HUDEP-2 (cell line): ENCODE measurements at regions not wholly inside any gene's neighbourhood (a gene's known extent, or its start where the extent isn't known, plus 50 kb on each side); places are given as distances from the start of the nearest gene placed in this dataset.

Experiments used
- DNase-seq, 76 experiments: peaks; one replicate each; lab custom pipeline; 2025; ENCODE audit not compliant: unreplicated experiment in 76 of 76; lab: John Stamatoyannopoulos, UW

DNA sequence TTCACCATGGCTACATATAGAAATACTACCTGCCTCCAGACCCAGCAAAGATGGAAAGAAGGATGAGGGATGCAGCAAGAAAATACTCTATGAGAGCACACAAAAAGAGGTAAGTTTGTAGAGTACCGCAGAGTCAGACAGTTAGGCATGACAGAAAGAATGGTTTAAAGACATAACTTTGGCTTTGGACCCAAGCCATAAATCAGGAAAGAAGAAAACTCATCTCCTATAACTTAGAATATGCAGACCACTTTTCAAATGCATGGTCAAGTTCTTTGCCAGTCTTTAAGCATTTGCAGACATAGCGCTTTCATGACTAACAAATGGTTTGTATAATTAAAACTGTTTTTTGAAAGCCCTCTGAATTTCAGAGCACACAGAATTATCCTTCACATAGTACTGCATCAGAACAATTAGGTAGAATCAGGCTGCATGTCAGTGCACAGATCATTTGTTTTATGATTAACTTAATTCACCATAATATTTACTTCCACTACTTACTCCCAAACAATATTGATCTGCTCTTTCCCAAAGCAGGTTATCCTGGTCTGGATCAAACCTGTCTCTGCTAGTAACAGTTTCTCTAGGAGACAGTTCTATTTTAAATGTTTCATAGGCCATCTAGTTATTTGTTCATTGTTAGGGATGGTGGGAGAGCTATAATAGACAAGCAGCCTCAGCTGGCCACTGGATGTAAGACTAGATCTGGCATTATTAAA, 280.7 kb upstream of the NR5A2 start:
- no peak for DNase-seq

DNA sequence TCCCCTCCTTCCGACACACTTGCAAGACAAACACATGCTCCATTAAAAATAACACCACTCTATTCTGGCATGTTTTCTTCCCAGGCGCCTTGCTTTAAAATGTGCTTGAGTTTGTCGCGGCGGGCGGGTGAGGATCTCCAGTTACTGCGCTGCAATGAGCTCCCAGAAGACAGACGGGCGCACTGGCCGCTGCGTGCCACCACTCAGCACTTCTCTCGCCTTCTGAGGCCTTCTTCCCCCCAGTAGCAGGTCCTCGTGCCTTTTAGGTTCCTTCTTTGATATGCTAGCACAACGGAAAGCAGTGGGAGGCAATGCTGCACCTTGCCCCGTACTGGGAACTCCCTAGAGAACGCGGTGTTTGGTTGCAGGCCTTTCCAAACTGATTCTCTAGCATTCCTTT, 279.5 kb upstream of the NR5A2 start:
- DNase-seq: no peak

DNA sequence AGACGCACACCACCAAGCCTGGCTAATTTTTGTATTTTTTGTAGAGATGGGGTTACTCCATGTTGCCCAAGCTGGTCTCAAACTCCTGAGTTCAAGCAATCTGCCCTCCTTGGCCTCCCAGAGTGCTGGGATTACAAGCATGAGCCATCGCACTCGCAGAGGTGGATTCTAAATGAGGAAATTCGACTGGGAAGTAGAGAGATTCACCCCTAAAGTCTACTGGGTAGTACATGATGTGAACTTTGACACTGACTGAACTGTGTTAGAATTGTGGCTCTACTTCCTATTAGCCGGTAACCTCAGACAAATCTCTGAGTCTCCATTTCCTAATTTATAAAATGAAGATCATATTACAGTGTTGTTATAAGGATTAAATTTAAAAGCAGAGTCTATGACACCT, 276.0 kb upstream of the NR5A2 start:
- no peak for DNase-seq

DNA sequence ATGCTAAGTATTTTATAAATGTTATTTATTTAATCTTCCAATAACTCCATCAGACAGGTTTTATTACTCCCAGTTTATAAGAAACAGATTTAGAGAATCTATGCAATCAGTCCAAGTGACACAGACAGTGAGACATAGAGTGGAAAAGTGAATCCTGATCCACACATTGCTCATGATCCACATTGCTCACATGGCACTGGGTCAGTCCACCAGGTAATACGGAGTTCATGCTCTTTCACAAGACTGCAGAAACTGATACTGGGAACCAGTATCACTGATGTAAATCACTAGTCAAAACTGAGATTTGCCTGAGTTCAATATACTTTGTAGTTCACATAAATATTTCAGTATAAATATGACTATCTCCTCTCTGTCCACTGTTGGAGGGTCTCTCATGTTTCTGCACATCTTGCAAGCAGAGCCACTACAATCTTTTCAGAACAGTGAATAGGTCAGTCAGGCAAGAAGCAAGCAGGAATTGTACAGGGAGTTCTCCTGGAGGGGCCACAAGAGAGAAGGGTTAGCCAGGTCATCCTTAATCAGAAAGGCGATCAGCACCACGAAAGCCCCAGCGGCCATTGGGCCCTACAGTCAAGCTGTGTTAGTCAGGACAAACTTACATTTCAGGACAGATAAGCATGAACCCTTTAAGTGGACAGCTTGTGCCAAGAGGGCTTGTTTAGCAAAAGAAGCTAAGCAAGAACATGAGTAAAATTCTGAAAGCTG, 275.4 kb upstream of the NR5A2 start:
- no peak for DNase-seq

DNA sequence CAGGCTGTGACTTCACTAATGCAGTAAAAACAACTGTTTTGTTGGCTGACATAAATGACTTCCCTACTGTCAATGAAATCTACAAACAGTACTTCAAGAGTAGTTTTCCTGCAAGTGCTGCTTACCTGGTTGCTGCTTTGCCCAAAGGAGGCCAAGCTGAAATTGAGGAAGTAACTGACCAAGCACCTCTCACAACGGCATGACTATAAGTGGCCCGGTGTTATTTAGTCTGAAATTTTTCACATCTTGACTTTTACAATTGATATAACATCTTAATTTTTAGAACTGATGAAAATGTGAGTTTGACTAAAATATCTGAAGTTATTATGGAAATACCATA, 274.9 kb upstream of the NR5A2 start:
- no peak for DNase-seq

DNA sequence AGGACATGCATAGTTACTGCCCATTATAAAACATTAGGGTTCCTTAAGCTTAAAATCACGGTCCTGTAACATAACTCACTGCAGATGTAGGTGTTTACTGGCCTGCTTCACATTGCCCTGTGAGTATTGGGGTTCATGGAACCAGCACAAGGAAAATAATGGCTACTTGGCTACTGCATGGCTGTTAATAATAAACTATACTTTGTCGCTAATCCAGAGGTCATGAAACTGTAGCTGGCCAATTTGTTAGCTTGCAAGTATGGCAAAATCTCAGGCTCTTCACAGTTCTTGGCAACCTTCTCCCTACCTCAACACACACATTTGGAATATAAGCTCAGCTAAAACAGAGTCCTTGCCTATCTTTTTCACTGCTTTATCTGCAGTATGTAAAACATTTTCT, 274.0 kb upstream of the NR5A2 start:
- DNase-seq: no peak

DNA sequence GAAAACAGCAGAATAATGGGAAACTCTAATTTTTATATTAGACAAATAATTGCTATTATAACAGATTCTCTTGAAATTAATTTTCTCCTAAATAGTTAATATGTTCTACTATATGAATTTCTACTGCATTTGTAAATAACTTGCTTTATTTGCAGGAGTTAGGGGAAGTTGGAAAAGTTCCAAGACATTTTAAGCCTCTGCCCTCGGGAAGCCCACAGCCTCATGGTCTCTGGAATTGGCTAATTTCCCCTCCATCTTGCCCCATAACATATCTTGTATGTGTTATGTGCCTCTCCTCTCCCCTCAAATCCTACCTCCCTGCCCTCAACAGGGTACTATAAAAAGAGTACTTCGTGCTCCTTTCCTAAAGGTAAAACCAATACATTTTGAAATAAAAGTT, 271.4 kb upstream of the NR5A2 start:
- DNase-seq: no peak

DNA sequence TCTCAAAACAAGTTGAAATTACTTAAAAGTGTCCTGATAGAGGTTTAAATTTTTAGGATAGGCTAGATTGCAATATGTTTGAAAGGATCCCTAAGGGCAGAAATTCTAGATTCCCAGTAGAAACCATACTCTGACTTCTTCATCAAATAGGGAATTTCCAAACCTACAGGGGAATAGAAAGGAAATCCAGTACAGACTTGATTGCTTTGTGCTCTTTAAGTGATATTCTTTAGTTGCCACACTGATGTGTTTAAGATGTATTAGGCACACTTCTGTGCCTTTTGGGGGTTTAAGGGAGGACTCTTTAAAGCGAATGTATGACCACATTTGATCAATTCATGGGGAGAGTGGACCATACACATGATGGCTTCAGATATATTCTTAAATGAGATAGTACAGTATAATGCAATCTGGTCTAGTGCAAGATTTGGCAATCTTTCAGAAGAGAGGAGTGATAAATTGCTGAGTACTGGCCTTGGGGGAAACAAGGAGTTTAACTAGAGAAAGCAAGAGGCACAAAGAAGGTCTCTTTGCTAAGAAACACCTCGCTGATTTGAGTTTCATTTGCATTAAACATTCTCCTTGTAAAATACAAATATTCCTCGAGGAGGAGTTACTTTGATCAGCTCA, 268.8 kb upstream of the NR5A2 start:
- DNase-seq: no peak

DNA sequence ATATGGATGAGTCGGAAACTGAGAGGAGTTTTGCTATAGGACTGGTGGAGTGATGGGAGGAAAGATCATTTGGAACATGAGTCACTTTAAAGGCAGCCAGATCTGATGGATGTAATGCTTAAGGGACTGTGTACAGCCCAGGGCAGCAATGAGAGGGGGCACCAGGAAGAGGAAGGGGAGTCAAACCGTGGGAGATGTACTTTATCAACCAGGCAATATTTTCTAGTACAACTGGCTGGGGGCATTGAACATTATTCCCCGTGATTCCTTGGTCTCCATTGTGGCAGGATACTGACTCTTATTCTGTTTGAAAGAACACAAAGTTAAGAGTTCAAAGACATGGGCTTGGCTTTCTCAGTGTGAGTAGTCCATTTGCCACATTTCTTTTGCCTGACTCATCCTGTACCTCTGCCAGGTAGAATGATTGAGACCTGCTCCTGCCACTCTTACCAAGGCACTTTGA, 268.2 kb upstream of the NR5A2 start:
- no peak for DNase-seq

DNA sequence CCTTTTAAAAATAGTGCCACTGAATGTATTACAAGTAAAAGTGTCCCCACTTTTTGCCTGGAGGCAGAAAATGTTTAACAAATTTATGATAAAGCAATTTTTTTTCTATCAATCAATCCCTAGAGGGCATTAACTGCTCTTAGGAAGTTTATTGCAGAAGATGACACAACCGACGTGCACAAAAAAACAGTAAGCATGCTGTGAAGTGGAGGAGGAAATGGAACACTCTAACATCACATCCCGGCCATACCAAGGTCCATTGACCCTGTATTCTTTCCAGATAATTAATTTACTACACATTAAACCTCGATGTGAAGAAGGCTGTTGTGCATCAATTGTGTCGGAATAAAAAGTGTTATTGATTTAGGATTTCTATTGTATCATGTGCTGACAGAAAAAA, 264.9 kb upstream of the NR5A2 start:
- no peak for DNase-seq

DNA sequence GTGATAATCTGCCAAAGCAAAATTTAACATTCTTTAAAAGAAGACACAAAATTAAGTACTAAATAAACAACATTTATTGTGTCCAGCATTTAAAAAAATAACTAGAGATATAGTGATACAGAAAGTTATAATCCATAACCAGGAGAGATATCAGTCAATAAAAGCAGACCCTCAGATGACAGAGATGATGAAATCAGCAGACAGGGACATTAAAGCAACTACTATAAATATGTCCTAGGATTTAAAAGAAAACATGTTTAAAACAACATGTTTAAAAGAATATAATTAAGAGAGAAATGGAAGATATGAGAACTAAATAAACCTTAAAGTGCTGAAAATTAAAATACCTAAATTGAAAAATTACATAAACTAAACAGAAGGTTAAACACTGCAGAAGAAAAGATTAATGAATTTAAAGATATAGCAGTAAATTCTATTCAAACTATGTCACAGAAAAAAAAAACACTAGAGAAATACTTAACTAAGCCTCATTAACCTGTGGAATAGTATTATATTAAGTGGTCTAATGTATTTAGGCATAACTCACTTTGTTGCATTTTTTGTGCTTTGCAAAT, 261.2 kb upstream of the NR5A2 start:
- no peak for DNase-seq

DNA sequence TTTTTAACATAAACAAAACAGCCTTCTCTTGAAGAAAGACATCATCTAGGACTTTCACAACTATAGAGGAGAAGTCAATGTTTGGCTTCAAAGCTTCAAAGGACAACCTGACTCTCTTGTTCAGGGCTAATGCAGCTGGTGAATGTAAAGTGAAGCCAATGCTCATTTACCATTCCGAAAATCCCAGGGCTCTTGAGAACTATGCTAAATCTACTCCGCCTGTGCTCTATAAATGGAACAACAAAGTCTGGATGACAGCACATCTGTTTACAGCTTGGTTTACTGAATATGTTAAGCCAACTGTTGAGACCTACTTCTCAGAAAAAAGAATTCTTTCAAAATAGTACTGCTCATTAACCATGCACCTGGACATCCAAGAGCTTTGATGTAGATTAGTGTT, 259.8 kb upstream of the NR5A2 start:
- DNase-seq: no peak

DNA sequence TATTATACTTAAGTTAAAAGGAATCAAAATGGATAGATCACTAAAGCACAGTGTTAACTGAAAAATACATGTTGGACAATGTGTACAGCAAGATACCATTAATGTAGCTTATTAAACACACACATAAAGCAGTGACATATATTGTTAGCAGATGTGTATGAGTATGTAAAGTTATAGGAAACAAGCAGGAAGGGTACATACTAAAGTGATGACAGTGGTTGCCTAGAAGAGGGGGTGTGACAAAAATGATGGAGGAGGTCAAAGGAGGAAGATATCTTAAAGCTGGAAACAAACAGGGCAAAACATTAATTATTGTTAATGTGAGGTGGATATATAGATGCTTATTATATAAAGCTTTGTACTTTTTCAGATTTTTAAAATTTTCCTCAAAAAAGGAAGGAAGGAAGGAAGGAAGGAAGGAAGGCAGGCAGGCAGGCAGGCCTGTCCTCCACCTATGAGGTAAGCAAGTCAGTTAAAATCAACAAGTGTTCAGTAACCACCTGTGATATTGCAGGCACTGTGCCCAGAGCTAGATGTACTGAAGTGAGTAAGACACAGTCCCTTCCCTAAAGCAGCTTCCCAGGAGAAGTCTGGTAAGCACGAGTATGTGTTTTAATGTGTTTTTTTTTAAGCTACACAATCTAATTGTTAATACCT, 252.9 kb upstream of the NR5A2 start:
- no peak for DNase-seq

DNA sequence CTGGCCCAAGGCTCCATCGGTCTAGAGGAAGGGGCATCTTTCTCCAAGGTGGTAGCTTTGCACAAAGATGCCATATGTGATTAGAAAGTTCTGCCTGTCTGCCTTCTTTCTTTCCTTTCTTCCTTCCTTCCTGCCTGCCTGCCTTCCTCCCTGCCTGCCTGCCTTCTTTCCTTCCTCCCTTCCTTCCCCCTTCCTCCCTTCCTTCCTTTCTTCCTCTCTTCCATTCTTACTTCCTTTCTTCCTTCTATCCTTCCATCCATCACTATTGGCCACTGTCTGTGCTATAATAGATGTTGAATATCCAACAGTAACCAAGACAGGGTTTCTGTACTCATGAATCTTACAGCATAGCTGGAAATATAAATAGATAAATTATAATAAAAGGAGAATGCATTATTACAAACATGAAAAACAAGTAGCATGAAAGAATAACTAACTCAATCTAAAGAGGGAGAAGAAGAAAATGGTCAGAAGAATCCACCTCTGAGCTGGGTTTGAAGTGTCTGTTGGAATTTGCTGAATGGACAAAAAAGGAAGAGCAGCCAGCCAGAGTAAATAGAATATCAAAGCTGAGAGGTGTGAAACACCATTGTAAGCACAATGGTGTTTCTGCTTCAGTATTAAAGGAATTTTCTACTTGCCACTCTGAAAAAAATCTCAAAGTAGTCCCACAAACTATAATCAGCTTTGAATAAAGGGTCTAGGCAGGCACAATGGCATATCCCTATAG, 250.6 kb upstream of the NR5A2 start:
- no peak for DNase-seq

DNA sequence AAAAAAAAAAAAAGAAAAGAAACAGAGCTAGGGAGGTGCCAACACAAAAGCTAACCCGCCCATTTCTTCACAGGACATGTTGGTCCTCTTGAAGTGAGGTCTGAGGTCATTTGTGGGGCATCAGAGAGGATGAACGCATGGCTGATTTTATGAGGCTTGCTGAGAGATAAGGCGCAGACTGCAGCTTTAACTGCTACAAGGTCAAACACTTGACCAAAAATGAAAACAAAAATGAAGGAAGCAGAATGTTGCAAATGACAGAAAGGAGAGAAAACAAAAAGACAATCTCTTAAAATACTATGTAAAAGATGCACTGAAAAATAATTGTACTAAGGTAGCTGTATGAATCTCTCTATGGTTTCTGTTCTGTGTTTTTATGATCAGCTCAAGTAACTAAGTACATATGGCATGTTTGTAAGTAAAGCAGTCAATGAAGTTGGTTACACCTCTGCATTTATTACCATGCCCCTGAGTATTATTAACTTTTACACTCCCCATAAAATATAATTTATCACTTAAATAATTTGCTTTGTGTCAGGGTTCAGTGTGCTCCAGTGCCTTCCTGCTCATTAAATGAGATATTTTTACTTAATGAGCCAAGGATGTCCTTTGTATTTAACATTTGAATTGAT, 249.1 kb upstream of the NR5A2 start:
- DNase-seq: no peak

DNA sequence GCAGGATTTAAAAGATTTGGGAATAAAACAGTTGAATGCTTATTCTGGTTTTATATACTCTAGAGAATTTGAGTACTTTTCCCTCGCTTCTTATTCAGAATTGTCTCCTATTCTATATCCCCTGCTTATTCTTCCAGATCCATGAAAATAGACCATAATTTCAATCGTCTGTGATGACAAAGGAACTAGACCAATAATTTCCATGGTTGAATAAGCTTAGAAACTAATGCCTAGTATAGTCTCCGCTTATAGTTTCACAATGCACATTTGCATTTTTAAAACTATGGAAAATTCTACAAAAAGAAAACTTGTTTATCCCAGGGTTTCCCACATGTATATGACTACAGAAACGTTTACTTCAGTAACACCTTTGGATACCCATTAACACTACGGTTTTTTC, 247.4 kb upstream of the NR5A2 start:
- DNase-seq: no peak

DNA sequence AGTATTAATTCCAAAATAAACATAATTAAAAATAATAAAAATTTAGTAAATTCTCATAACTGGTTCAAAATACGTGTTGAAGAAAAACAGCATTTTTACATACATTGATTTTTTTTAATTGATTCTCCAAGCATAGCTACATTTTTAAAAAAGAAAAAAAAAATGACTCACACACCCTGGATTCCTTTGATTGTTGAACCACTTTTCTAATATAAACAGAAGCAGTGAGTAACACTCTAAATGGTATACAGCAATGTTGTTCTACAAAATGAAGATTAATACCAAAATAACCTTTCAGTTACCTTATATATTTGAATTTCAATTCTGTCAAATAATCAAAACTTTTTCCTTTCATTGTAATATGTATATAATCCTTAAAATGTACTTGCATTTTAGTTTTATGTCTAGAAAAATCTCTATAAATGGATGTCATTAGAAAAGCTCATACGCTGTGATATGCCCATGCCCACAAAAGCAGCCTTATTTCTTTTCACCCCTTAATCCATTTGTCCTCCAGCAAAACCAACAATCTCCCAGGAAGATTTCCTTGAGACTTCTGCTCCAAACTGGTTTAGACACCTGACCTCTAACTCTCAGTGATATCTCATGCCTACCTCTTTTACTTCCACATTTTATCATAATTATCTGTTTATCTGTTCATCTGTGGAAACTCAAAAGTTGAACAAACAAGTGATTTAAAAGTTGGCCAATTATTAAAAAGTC, 246.4 kb upstream of the NR5A2 start:
- DNase-seq: no peak

DNA sequence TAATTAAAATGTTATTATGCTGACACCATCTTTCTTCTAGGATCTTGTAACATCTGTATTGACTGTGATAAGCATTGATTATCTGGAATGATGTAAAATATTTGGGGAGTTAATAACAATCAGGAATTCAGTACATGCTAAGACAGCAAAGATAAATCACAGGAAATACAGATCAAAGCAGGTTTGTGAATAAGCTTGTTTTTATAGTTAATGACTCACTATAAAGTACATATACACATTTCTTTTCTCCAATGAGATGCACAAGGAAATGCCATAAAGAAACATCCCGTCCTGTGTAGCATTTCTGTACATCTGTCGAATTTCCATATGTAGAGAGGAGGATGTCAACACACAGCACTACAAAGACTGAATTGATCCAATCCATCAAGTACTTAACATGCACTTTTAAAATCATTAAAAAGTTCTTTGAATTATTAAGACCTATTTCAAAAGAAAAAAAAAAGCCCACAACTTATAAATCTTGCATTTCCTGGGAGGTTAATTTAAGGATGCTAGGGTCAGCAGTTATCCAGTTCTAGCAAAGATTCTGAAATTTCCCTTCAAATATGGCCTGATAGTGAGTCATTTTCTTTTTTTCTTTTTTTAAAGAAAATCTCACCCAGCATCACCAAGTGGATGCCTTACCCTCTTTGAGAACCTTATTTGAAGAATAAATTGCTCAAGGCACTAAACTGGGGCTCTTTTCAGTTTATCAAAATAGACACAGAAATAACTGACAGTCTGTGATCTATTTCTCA, 243.2 kb upstream of the NR5A2 start:
- DNase-seq: no peak

DNA sequence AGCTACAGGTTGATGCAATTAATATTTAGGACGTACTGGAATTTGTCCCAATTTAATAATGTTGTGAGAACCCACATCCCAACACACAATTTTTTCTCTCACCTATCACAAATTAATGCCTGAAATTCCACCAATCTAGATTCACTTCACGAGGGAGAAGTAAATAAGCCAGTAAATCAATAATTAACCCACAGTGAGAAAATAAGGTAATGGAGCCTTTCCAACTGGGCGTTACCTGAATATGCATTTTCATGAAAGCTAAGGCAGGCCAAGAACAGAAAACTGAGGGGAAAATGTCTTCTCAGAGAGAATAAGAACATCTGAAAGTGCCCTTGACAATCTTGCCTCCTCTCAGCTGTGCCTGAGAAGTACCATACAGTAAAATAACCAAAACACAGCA, 240.8 kb upstream of the NR5A2 start:
- no peak for DNase-seq
